ENCODE measurements at regions not wholly inside any gene's neighbourhood (a gene's known extent, or its start where the extent isn't known, plus 50 kb on each side); places are given as distances from the start of the nearest gene placed in this dataset.

GRCh38 chr20:10863337-10864060 is 189.7 kb upstream of the JAG1 start:
- no peak for DNase-seq (ENCODE audit: low read depth)

DNA sequence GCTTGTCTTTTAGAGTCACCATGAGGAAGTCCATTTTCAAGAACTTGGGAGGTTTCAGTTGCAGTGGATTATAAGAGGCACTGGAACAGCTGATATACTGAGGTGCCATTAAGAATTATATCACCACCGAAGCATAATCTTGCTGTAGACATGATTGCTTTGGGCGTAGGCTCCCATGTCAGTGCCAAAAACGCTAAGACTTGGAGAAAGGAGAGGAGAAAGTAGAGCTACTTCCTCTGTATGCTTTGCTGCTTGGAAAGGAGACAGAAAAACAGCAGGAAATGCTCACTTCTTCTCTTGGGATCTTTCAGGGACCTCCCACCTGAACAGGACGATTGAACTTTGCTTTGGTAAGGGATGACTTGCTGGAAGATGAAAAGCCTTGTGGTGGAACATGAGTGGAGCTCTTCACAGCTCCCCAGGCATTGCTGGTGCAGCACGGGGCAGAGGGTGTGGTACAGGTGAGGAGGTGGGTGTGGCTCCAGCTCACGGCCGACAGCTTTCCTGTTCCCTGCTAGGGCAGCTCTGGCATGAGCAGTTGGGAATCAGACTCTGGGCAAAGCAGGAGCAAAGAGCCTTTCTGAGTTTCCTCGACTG is 190.4 kb upstream of the JAG1 start:
- no peak for DNase-seq (ENCODE audit: low read depth)

DNA sequence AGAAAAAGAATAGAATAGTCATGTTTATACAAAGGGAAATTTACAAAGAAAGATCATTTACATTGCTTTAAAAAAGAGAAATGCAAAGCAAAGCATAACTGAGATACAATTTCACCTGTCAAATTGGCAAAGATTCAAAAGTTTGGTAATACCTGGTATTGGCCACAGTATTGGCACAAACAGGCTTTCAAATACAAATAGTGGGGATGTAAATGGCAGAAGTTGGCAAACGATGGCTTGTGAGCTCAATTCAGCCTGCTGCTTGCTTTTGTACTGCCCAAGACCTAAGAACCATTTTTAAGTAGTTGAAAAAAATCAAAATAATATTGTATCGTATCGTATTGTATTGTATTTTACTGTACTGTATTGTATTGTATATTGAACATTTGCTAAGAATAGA is 194.5 kb upstream of the JAG1 start:
- no peak for DNase-seq (ENCODE audit: low read depth)

DNA sequence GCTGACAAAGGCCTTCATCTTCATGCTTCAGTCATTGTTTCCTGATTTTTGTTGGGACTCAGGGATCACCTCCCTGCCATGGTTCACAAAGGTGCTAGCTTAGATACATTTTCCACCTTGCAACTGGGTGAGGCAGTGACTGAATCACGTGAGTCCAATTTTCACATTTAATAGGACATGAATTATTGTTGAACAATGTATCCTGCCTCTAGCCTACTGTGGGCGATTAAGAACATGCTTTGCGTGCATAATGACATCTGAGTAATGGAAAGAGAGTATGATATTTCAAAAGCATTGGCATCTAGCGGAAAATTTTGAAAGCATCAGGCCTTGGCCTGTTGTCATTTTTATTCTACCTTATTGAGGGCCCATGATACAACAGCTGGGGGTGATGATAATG is 199.2 kb upstream of the JAG1 start:
- DNase-seq (ENCODE audit: low read depth) = no peak

DNA sequence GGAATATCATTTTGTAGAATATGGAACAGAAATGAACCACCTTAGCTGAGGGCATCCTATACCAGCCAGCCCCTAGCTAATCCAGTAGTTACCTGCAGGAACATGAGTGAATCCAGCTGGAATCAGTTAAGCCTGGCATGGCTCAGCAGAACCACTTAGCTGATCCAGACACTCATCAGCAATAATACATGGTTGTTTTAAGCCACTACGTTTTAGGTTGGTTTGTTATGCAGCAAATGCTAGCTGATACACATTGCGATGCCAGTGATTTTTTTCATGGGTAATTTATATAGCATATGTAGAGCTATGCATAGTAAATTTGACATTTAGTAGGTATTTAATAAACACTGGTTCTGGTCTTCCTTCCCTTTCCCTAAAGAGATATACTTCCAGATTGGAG is 201.9 kb upstream of the JAG1 start:
- DNase-seq (ENCODE audit: low read depth) = no peak

DNA sequence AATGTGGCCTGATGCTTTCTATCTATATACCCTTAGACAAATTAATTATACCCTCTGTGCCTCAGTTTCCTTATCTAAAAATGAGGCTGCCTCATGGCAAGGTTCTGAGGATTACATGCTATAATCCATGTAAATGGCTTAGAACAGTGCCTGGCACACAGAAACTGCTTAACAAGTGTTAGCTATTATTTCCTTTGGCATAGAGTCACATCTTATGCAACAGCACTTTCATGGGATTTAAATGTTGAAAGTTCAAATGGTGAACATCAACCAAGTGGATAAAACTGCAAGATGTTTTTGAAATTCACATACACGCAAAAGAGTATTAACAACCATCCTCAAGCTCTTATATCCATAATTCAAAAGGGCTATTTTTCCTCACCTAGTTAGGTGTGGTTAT is 202.8 kb upstream of the JAG1 start:
- no peak for DNase-seq (ENCODE audit: low read depth)

GRCh38 chr20:10877342-10877741 is 203.5 kb upstream of the JAG1 start:
- no peak for DNase-seq (ENCODE audit: low read depth)

DNA sequence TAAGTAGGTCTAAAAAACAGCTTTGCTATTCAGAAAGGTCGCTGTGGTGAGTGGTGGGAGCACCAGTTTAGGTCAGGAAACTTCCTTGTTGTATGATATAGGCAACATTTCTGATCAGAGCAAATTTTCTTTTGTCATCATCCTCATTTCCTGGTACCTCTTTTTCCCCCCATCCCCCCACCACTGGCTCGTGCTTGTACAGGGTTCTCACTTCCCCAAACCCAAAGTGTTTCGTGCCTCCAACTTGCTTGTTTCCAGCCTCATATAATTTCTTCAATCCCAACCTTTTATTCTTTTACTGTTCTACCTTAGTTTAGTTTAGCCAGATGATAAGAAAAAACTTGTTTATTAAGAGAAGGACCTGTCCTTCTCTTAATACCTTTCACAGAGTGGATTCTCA is 209.4 kb upstream of the JAG1 start:
- no peak for DNase-seq (ENCODE audit: low read depth)

GRCh38 chr20:10893321-10893720 is 219.5 kb upstream of the JAG1 start:
- no peak for DNase-seq (ENCODE audit: low read depth)

GRCh38 chr20:10897336-10897735 is 223.5 kb upstream of the JAG1 start:
- DNase-seq (ENCODE audit: low read depth) = no peak

DNA sequence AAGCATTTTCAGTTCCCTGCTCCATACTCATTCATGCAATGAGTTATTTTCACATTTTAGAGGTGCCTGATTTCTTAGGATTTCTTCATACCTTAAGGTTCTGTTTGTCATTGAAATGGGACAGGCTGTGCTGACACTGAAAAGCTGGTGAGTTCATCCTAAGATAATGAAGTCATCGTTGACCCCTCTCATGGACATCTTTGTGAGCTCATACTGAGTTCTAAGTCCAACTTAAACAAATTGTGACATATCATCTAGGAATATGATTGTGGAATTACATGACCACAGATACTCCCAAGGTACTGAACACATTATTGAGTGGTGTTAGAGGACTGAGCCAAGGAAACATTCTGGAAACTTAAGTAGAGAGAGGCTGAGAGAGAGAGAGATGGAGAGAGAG is 224.8 kb upstream of the JAG1 start:
- DNase-seq (ENCODE audit: low read depth) = no peak

- no peak for DNase-seq (ENCODE audit: low read depth)
Observed at GRCh38 chr20:10902174-10902573, 228.4 kb upstream of the JAG1 start.

DNA sequence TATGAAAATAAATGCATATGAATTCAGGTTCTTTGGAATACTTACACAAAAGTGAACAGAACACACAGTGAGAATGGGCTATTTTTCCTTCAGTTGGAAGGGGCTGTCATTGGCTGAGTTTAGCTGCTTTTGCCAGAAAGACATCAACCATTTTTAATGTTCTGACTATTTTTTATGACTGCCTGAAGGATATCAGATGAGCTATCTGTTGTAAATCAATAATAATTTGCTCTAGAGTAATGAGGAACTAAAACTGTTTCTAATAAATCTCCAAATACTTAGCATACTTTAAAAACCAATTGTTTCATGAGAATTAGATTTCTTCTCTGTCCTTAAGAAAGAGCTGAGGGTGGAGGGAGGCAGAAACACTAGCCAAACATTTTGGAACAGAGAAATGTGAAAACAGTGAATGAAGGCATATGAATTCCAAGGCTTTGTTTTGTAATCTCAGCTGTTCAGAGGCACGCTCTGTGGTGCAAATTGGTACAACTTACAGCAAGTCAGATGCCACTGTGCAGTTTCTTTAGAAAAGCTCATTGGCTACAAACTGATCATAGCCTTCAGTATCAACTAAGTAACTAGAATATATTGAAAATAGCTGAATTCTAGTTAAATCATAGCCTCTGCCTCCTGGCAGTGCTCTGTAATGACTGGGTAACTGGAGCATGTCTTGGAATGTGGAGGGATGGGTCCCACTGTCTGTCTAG is 228.9 kb upstream of the JAG1 start:
- DNase-seq (ENCODE audit: low read depth) = no peak

DNA sequence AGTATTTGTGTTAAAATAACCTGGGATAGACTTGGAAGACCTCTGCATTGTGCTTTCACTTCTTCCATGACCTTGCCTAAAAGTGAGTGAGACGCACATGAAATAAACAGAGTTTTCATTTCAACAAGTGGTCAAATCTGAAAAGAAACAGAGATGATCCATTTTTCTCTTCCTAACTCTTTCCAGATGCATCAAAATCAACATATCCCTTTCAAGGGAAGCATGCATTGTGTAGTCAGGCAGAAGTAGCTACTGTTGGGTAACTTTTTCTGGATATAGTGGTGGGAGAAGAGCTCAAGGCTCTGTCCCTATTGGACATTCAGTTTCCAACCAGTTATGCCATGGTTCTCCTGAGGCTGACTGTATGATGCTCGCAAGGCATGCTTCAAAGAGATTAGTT is 233.0 kb upstream of the JAG1 start:
- DNase-seq (ENCODE audit: low read depth) = no peak

DNA sequence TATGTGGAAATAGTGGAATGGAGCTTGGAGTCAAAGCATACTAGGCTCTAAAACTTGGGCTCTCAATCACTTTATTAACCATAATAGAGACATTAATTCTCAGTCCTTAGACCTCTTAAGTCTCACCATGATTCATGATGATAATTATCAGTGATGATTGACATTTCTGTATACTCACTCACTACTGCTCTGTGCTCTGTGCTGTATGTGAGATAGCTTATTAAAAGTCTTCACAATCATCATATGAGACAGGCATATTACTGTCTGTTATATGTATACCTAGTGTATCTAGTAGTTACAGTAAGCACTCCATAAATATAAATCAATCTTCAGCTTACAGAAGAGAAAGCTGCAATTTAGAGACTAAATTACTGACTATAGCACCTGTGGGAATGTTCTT is 236.0 kb upstream of the JAG1 start:
- no peak for DNase-seq (ENCODE audit: low read depth)

GRCh38 chr20:10910535-10911178 is 236.9 kb upstream of the JAG1 start:
- no peak for DNase-seq (ENCODE audit: low read depth)

DNA sequence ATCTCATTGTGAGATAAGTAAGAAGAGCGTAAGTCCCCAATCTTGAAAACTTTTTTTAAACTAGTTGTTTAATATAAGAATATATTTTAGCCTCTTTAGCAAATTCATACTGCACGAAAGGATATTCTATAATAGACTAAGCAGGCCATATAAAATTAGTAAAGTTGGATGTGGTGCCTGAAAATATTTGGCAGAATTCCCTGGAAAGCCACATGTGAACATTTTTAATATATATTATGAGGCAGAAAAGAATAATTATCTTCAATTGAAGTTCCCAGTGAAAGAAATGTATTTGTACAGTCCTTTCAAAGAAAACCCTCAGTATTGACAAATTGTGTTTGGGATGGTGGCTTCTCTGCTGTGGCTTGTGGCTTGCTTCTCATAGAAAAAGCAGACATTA is 237.5 kb upstream of the JAG1 start:
- no peak for DNase-seq (ENCODE audit: low read depth)

DNA sequence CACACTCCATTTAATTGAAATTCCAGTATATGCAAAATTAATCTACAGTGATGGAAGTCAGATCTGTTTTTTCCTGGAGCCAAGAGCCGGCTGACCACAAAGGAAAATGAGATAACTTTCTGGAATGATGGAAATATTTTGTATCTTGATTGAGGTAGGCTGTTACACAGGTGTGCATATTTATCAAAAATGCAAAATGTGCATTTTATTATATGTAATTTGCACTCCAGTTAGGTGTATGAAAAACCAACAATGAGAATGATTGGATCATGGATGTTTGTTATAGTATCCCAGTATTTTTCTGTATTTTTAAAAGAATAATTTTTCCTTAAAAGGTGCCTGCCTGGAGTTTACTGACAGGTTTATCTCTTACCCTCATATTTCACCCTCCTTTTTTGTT is 242.0 kb upstream of the JAG1 start:
- no peak for DNase-seq (ENCODE audit: low read depth)

- DNase-seq (ENCODE audit: low read depth) = no peak
Observed at GRCh38 chr20:10916312-10916711, 242.5 kb upstream of the JAG1 start.

DNA sequence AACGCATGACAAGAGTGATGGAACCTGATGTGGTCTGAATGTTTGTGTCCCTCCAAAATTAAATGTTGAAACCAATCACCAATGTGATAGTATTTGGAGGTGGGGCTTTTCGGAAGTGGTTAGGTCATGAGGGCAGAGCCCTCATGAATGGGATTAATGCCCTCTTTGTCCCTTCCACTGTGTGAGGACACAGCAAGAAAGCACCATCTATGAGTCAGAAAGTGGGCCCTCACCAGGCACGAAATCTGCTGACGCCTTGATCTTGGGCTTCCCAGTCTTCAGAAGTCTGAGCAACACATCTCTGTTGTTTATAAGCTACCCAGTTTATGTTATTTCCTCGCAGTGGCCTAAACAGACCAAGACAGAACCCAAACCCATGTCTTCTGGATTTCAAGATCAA is 244.0 kb upstream of the JAG1 start:
- no peak for DNase-seq (ENCODE audit: low read depth)

GRCh38 chr20:10919396-10920140 is 245.8 kb upstream of the JAG1 start:
- DNase-seq (ENCODE audit: low read depth) = no peak

DNA sequence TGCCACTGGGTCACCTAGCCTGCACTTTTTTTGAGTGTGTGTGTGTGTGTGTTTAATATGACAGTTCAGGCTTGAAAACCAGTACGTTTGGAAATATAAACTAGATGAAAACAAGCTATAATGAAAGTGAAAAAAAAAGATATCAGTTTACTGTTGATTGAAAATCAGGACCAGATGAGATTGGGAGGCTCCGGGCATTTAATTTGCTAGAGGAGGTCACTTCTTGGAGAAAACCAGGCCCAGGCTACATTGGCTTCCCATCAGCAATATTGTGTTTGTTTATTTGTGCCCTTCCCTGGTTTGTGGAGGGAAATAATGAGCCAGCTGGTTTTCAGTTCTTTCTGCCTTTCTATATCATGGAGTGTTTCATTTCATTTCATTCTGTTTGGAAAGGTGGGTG is 246.6 kb upstream of the JAG1 start:
- no peak for DNase-seq (ENCODE audit: low read depth)

Data from CMK (cell line).